ENCODE measurements at regions not wholly inside any gene's neighbourhood (a gene's known extent, or its start where the extent isn't known, plus 50 kb on each side); places are given as distances from the start of the nearest gene placed in this dataset.

- no peak for ATAC-seq
- Histone ChIP-seq H3K27me3 (ENCODE audit: control insufficient read depth in 2 of 2, insufficient read depth in 2 of 2, low read length in 2 of 2) (no peaks in the 10 kb centered on the region), H3K4me3 (ENCODE audit: low read length) (no peak overlapping the region), H3K4me1 (ENCODE audit: control insufficient read depth in 2 of 2, insufficient read depth in 2 of 2, low read length in 2 of 2) (no peaks in the 10 kb centered on the region), H3K27ac (ENCODE audit: low read depth, low read length) (no peak overlapping the region), H3K9me3 (ENCODE audit: control insufficient read depth in 2 of 3, low read length in 3 of 3) (no peaks in the 10 kb centered on the region), H3K36me3 (ENCODE audit: control insufficient read depth in 2 of 3, insufficient read depth in 3 of 3, low read length in 3 of 3) (no peaks in the 10 kb centered on the region)
- Mint-ChIP-seq H3K4me3 (no peak overlapping the region), H3K36me3 (no peaks in the 10 kb centered on the region), H3K9me3 (peaks cover 0 to 2% (median 0%) of the 10 kb centered on the region in 11 donors), H3K4me1 (no peaks in the 10 kb centered on the region), H3K27ac (no peak overlapping the region), H3K27me3 (peaks cover 2 to 45% (median 25%) of the 10 kb centered on the region in 5 donors)
- ChIA-PET POLR2A (no interaction called here), CTCF (no interaction called here)
- no peak for DNase-seq
- intact Hi-C loops (cut with micrococcal nuclease): no loop called here
These were observed 466.7 kb upstream of the B3GAT1 start for GRCh38 chr11:134878785-134879184.

GRCh38 chr11:134876226-134876625, 464.2 kb upstream of the B3GAT1 start:
- DNase-seq (no peak), ATAC-seq (no peak)
- Mint-ChIP-seq H3K36me3 (no peaks in the 10 kb centered on the region), H3K9me3 (peaks cover 0 to 2% (median 0%) of the 10 kb centered on the region in 11 donors), H3K27me3 (peaks cover 2 to 34% (median 25%) of the 10 kb centered on the region in 5 donors), H3K4me3 (no peak overlapping the region), H3K4me1 (no peaks in the 10 kb centered on the region), H3K27ac (no peak overlapping the region)
- no peaks in the 10 kb centered on the region for H3K36me3 ChIP-seq (ENCODE audit: control insufficient read depth in 2 of 3, insufficient read depth in 3 of 3, low read length in 3 of 3)
- H3K9me3 ChIP-seq (ENCODE audit: control insufficient read depth in 2 of 3, low read length in 3 of 3): no peaks in the 10 kb centered on the region
- no peaks in the 10 kb centered on the region for H3K4me1 ChIP-seq (ENCODE audit: control insufficient read depth in 2 of 2, insufficient read depth in 2 of 2, low read length in 2 of 2)
- CTCF ChIA-PET: no interaction called here
- no peaks in the 10 kb centered on the region for H3K27me3 ChIP-seq (ENCODE audit: control insufficient read depth in 2 of 2, insufficient read depth in 2 of 2, low read length in 2 of 2)
- POLR2A ChIA-PET: no interaction called here
- no peak overlapping the region for H3K4me3 ChIP-seq (ENCODE audit: low read length)
- intact Hi-C loops (cut with micrococcal nuclease): no loop called here
- H3K27ac ChIP-seq (ENCODE audit: low read depth, low read length): no peak overlapping the region

- ChIA-PET CTCF (no interaction called here), POLR2A (no interaction called here)
- DNase-seq (no peak), ATAC-seq (no peak)
- intact Hi-C loops (cut with micrococcal nuclease): no loop called here
- Histone ChIP-seq H3K36me3 (ENCODE audit: control insufficient read depth in 2 of 3, insufficient read depth in 3 of 3, low read length in 3 of 3) (no peaks in the 10 kb centered on the region), H3K27me3 (ENCODE audit: control insufficient read depth in 2 of 2, insufficient read depth in 2 of 2, low read length in 2 of 2) (no peaks in the 10 kb centered on the region), H3K9me3 (ENCODE audit: control insufficient read depth in 2 of 3, low read length in 3 of 3) (no peaks in the 10 kb centered on the region), H3K4me3 (ENCODE audit: low read length) (no peak overlapping the region), H3K4me1 (ENCODE audit: control insufficient read depth in 2 of 2, insufficient read depth in 2 of 2, low read length in 2 of 2) (no peaks in the 10 kb centered on the region), H3K27ac (ENCODE audit: low read depth, low read length) (no peak overlapping the region)
- no peak overlapping the region for H3K4me3 Mint-ChIP-seq
- no peaks in the 10 kb centered on the region for H3K9me3 Mint-ChIP-seq
- H3K27me3 Mint-ChIP-seq: peaks cover 0 to 18% (median 0%) of the 10 kb centered on the region in 5 donors
- no peaks in the 10 kb centered on the region for H3K36me3 Mint-ChIP-seq
- peaks cover 0 to 13% (median 5%) of the 10 kb centered on the region in 7 donors for H3K4me1 Mint-ChIP-seq
- H3K27ac Mint-ChIP-seq: no peak overlapping the region
These were observed 455.1 kb upstream of the B3GAT1 start for GRCh38 chr11:134866981-134867675.

- H3K9me3 Mint-ChIP-seq: no peaks in the 10 kb centered on the region
- no peak for DNase-seq
- ChIA-PET CTCF (interaction anchor here (0.7 kb wide), 1 partner anchor 204 kb away, joined by 3 read pairs; no protein-coding TSS in a partner anchor), POLR2A (no interaction called here)
- H3K36me3 ChIP-seq (ENCODE audit: control insufficient read depth in 2 of 3, insufficient read depth in 3 of 3, low read length in 3 of 3): no peaks in the 10 kb centered on the region
- no peaks in the 10 kb centered on the region for H3K36me3 Mint-ChIP-seq
- no peak overlapping the region for H3K4me3 ChIP-seq (ENCODE audit: low read length)
- H3K4me1 Mint-ChIP-seq: peaks cover 0 to 13% (median 5%) of the 10 kb centered on the region in 7 donors
- no peak overlapping the region for H3K27ac ChIP-seq (ENCODE audit: low read depth, low read length)
- no peaks in the 10 kb centered on the region for H3K27me3 ChIP-seq (ENCODE audit: control insufficient read depth in 2 of 2, insufficient read depth in 2 of 2, low read length in 2 of 2)
- H3K27ac Mint-ChIP-seq: no peak overlapping the region
- no peak for ATAC-seq
- H3K9me3 ChIP-seq (ENCODE audit: control insufficient read depth in 2 of 3, low read length in 3 of 3): no peaks in the 10 kb centered on the region
- peaks cover 2 to 20% (median 2%) of the 10 kb centered on the region in 5 donors for H3K27me3 Mint-ChIP-seq
- intact Hi-C loops (cut with micrococcal nuclease): no loop called here
- no peaks in the 10 kb centered on the region for H3K4me1 ChIP-seq (ENCODE audit: control insufficient read depth in 2 of 2, insufficient read depth in 2 of 2, low read length in 2 of 2)
- no peak overlapping the region for H3K4me3 Mint-ChIP-seq
These were observed 454.2 kb upstream of the B3GAT1 start for GRCh38 chr11:134866215-134866614.

- Histone ChIP-seq H3K4me1 (ENCODE audit: control insufficient read depth in 2 of 2, insufficient read depth in 2 of 2, low read length in 2 of 2) (no peaks in the 10 kb centered on the region), H3K9me3 (ENCODE audit: control insufficient read depth in 2 of 3, low read length in 3 of 3) (no peaks in the 10 kb centered on the region), H3K27ac (ENCODE audit: low read depth, low read length) (no peak overlapping the region), H3K27me3 (ENCODE audit: control insufficient read depth in 2 of 2, insufficient read depth in 2 of 2, low read length in 2 of 2) (no peaks in the 10 kb centered on the region), H3K4me3 (ENCODE audit: low read length) (no peak overlapping the region), H3K36me3 (ENCODE audit: control insufficient read depth in 2 of 3, insufficient read depth in 3 of 3, low read length in 3 of 3) (no peaks in the 10 kb centered on the region)
- H3K4me3 Mint-ChIP-seq: no peak overlapping the region
- peaks cover 0 to 13% (median 5%) of the 10 kb centered on the region in 7 donors for H3K4me1 Mint-ChIP-seq
- intact Hi-C loops (cut with micrococcal nuclease): no loop called here
- CTCF ChIA-PET: no interaction called here
- H3K36me3 Mint-ChIP-seq: no peaks in the 10 kb centered on the region
- DNase-seq (no peak), ATAC-seq (no peak)
- peaks cover 4 to 27% (median 5%) of the 10 kb centered on the region in 5 donors for H3K27me3 Mint-ChIP-seq
- H3K27ac Mint-ChIP-seq: no peak overlapping the region
- POLR2A ChIA-PET: no interaction called here
- H3K9me3 Mint-ChIP-seq: no peaks in the 10 kb centered on the region
These were observed 452.9 kb upstream of the B3GAT1 start for GRCh38 chr11:134864968-134865305.

GRCh38 chr11:134864233-134864967, 452.4 kb upstream of the B3GAT1 start:
- ChIA-PET POLR2A (no interaction called here), CTCF (no interaction called here)
- no peaks in the 10 kb centered on the region for H3K9me3 ChIP-seq (ENCODE audit: control insufficient read depth in 2 of 3, low read length in 3 of 3)
- no peaks in the 10 kb centered on the region for H3K27me3 ChIP-seq (ENCODE audit: control insufficient read depth in 2 of 2, insufficient read depth in 2 of 2, low read length in 2 of 2)
- H3K4me1 ChIP-seq (ENCODE audit: control insufficient read depth in 2 of 2, insufficient read depth in 2 of 2, low read length in 2 of 2): no peaks in the 10 kb centered on the region
- H3K4me1 Mint-ChIP-seq: peaks cover 0 to 13% (median 5%) of the 10 kb centered on the region in 7 donors
- H3K36me3 ChIP-seq (ENCODE audit: control insufficient read depth in 2 of 3, insufficient read depth in 3 of 3, low read length in 3 of 3): no peaks in the 10 kb centered on the region
- H3K36me3 Mint-ChIP-seq: no peaks in the 10 kb centered on the region
- H3K4me3 ChIP-seq (ENCODE audit: low read length): no peak overlapping the region
- intact Hi-C loops (cut with micrococcal nuclease): no loop called here
- no peaks in the 10 kb centered on the region for H3K9me3 Mint-ChIP-seq
- no peak overlapping the region for H3K27ac ChIP-seq (ENCODE audit: low read depth, low read length)
- DNase-seq (no peak), ATAC-seq (no peak)
- H3K27me3 Mint-ChIP-seq: peaks cover 2 to 27% (median 5%) of the 10 kb centered on the region in 5 donors
- H3K27ac Mint-ChIP-seq: no peak overlapping the region
- no peak overlapping the region for H3K4me3 Mint-ChIP-seq

GRCh38 chr11:134863294-134863693, 451.3 kb upstream of the B3GAT1 start:
- no peak overlapping the region for H3K4me3 Mint-ChIP-seq
- peaks cover 0 to 2% (median 0%) of the 10 kb centered on the region in 11 donors for H3K9me3 Mint-ChIP-seq
- H3K27ac Mint-ChIP-seq: no peak overlapping the region
- H3K4me1 Mint-ChIP-seq: peaks cover 0 to 4% (median 3%) of the 10 kb centered on the region in 7 donors
- no peak for ATAC-seq
- no peaks in the 10 kb centered on the region for H3K27me3 ChIP-seq (ENCODE audit: control insufficient read depth in 2 of 2, insufficient read depth in 2 of 2, low read length in 2 of 2)
- CTCF ChIA-PET: no interaction called here
- POLR2A ChIA-PET: no interaction called here
- no peaks in the 10 kb centered on the region for H3K36me3 ChIP-seq (ENCODE audit: control insufficient read depth in 2 of 3, insufficient read depth in 3 of 3, low read length in 3 of 3)
- intact Hi-C loops (cut with micrococcal nuclease): no loop called here
- H3K36me3 Mint-ChIP-seq: no peaks in the 10 kb centered on the region
- no peak for DNase-seq
- H3K27me3 Mint-ChIP-seq: peaks cover 2 to 27% (median 9%) of the 10 kb centered on the region in 5 donors
- H3K4me3 ChIP-seq (ENCODE audit: low read length): no peak overlapping the region
- H3K9me3 ChIP-seq (ENCODE audit: control insufficient read depth in 2 of 3, low read length in 3 of 3): no peaks in the 10 kb centered on the region
- H3K4me1 ChIP-seq (ENCODE audit: control insufficient read depth in 2 of 2, insufficient read depth in 2 of 2, low read length in 2 of 2): no peaks in the 10 kb centered on the region
- H3K27ac ChIP-seq (ENCODE audit: low read depth, low read length): no peak overlapping the region

Measured in naive thymus-derived CD4-positive, alpha-beta T cell (primary cell).